ENCODE measurements at regions not wholly inside any gene's neighbourhood (a gene's known extent, or its start where the extent isn't known, plus 50 kb on each side); places are given as distances from the start of the nearest gene placed in this dataset.

GRCh38 chr2:147398301-147398700, 446.5 kb upstream of the ACVR2A start:
- DNase-seq, result no peak

GRCh38 chr2:147396890-147397289, 447.9 kb upstream of the ACVR2A start:
- no peak for DNase-seq

GRCh38 chr2:147394179-147394790, 450.5 kb upstream of the ACVR2A start:
- no peak for DNase-seq

- DNase-seq, result no peak
Measured at GRCh38 chr2:147392180-147392579, 452.6 kb upstream of the ACVR2A start.

- DNase-seq, result no peak
Measured at GRCh38 chr2:147390475-147390874, 454.4 kb upstream of the ACVR2A start.

- no peak for DNase-seq
Measured at GRCh38 chr2:147389218-147389617, 455.6 kb upstream of the ACVR2A start.

- DNase-seq, result no peak
Measured at GRCh38 chr2:147388217-147388616, 456.6 kb upstream of the ACVR2A start.

- no peak for DNase-seq
Measured at GRCh38 chr2:147386284-147386683, 458.5 kb upstream of the ACVR2A start.

GRCh38 chr2:147385600-147385999, 459.2 kb upstream of the ACVR2A start:
- DNase-seq, result no peak

- DNase-seq, result no peak
Measured at GRCh38 chr2:147384659-147385058, 460.2 kb upstream of the ACVR2A start.

GRCh38 chr2:147382322-147382948, 462.4 kb upstream of the ACVR2A start:
- no peak for DNase-seq

GRCh38 chr2:147378403-147378802, 466.4 kb upstream of the ACVR2A start:
- DNase-seq, result no peak

GRCh38 chr2:147375073-147375472, 469.8 kb upstream of the ACVR2A start:
- no peak for DNase-seq

- peak; percentile 51 for DNase-seq
Measured at GRCh38 chr2:147374423-147374811, 470.4 kb upstream of the ACVR2A start.

GRCh38 chr2:147373800-147374422, 470.9 kb upstream of the ACVR2A start:
- no peak for DNase-seq

- no peak for DNase-seq
Measured at GRCh38 chr2:147368306-147368705, 476.5 kb upstream of the ACVR2A start.

- no peak for DNase-seq
Measured at GRCh38 chr2:147366279-147366678, 478.6 kb upstream of the ACVR2A start.

GRCh38 chr2:147365622-147366021, 479.2 kb upstream of the ACVR2A start:
- DNase-seq, result no peak

- DNase-seq, result no peak
Measured at GRCh38 chr2:147364597-147364996, 480.2 kb upstream of the ACVR2A start.

- DNase-seq, result no peak
Measured at GRCh38 chr2:147363181-147363580, 481.6 kb upstream of the ACVR2A start.

GRCh38 chr2:147358375-147358774, 486.5 kb upstream of the ACVR2A start:
- DNase-seq, result no peak

GRCh38 chr2:147356157-147356556, 488.7 kb upstream of the ACVR2A start:
- DNase-seq, result no peak

GRCh38 chr2:147355706-147356105, 489.1 kb upstream of the ACVR2A start:
- DNase-seq, result no peak

GRCh38 chr2:147353072-147353381, 491.8 kb upstream of the ACVR2A start:
- no peak for DNase-seq
